IPS-11a (cell line): ENCODE measurements at regions not wholly inside any gene's neighbourhood (a gene's known extent, or its start where the extent isn't known, plus 50 kb on each side); places are given as distances from the start of the nearest gene placed in this dataset.

Experiments
- H3K4me3 ChIP-seq: one replicate; pipeline ENCODE4 v1.5.1; 2013; ENCODE audit warnings: low read depth, low read length, control low read depth

GRCh38 chr5:175388531-175388930 lies 55.5 kb downstream of the DRD1 start:
- H3K4me3 ChIP-seq: no peak overlapping the region

DNA sequence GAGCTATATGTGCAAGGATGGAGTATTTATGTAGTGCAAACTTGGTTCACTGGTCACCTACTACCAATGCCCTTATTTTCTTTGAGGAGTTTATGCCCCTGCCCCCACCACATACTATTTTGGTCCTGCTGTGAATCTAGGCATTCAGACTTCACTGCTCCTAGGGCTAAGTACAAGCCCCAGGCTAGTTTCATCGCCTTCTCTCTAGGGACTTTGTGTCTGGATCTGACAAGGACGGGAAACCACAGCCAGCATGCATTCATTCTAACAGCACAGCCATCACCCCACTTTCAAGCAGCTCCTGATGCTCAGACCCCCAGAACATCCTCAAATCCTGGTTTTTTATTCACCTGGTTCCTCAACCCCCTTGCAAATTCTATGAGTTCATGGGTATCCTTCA lies 56.8 kb downstream of the DRD1 start:
- no peak overlapping the region for H3K4me3 ChIP-seq

DNA sequence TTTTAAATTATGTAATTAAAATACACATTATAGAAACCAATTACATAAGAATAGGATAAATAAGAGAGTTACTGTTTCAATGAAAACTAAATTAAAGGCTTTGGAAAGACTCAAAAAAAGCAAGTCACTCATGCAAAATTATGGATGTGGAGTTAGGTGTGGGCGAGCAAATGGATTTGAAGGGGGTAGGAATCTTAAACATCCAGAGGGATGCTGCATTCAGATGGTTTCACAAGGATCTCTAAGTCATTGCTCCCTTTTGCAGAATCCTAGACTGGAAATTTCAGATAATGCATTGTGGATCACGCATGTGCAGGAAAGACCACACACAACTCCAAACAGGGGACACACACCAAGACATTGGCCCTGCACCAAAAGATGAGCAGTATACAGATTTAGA lies 57.5 kb downstream of the DRD1 start:
- H3K4me3 ChIP-seq: no peak overlapping the region

DNA sequence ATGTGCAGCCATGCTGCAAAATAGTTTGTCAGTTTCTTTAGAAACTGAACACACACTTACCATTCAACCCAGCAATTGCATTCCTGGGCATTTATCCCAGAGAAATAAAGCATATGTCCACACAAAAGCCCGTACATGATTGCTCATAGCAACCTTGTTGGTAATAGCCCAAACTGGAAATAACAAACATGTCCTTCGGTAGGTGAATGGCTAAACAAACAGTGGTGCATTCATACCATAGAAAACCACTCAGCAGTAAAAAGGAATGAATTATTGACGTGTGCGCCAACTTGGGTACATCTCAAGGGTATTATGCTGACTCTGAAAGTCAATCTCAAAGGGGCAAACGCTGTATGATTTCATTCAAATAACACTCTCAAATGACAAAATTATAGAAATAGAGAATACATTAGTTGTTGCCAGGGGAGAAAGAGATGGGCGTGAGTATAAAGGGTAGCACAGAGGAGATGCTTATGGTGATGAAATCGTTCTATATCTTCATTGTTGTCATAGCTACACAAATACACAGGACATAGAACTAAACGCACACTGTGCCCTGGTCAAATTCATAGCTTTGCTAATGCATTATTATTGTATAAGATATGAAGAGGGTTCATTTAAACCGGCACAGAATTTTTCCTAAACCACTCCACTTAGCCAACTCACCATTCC lies 58.2 kb downstream of the DRD1 start:
- H3K4me3 ChIP-seq: no peak overlapping the region

DNA sequence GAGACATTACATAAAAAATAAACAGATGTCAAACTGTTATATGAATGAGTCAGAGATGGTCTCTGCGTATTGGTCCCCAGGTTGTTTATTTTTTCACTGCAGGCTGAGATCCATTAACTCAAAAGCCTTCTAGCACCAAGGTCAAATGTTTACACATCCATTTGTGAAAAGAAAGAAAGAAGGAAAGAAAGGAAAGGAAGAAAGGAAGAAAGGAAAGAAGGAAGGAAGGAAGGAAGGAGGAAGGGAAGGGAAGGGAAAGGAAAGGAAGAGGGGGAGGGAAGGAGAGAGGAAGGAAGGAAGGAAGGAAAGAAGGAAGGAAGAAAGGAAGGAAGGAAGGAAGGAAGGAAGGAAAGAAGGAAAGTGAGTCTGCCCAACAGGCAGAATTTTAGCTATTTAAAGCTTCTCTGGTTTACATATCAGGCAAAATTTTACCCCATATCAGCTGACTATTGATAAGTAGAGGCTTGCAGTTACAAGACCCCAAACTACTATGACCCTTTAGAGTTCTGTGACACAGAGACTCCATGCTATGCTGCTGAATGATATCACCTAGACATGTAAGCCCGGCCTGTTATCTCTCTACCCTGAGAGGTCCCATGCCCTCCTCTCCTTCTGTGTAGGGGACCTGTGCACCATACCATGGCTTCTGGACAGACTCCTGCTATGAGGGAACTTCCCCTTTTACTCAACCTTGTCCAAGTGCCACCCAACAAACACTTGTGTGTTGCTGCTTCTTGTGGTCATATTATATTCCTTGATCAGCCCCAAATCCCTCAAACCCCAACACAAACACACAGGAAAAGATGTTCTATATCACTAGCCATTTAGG lies 59.0 kb downstream of the DRD1 start:
- no peak overlapping the region for H3K4me3 ChIP-seq

GRCh38 chr5:175383350-175383749 lies 60.6 kb downstream of the DRD1 start:
- no peak overlapping the region for H3K4me3 ChIP-seq

- no peak overlapping the region for H3K4me3 ChIP-seq
These were observed 61.8 kb downstream of the DRD1 start for GRCh38 chr5:175382171-175382570.

DNA sequence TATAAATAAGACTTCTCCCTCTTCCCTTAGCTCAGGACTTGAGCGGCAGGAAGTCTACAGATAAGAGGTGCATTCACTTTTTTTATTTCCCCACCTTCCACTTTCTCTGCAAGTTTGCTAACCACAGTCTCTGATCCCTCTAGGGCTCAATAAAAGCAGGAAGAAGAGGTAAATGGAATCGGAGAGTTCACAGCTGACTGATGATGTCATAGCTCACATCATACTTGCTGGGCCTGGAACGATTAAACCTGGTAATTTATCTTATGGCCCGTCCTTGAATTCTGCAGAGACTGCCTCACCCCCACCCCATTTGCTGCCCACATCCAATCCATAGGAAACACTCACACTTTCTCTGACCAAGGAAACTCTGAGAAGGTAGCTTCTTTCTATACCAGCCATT lies 62.9 kb downstream of the DRD1 start:
- H3K4me3 ChIP-seq: no peak overlapping the region

DNA sequence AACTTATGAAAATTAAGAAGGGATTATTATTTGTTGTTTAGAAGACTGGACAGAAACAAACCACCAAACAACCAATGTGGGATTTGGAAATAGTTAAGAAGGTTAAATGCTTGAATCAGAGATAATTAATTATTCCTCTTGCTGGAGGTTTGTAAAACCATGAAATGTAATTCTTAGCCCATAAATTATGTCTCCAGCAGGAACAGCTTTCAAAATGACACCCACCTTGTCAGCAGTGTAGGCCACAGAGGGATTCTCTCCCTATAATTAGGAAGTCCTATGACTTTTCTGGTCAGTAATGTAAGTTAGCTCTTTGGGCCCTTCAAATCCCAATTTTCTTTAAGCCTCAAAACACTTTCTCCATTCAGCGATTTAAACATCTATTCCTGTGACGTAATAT lies 63.3 kb downstream of the DRD1 start:
- H3K4me3 ChIP-seq: no peak overlapping the region

DNA sequence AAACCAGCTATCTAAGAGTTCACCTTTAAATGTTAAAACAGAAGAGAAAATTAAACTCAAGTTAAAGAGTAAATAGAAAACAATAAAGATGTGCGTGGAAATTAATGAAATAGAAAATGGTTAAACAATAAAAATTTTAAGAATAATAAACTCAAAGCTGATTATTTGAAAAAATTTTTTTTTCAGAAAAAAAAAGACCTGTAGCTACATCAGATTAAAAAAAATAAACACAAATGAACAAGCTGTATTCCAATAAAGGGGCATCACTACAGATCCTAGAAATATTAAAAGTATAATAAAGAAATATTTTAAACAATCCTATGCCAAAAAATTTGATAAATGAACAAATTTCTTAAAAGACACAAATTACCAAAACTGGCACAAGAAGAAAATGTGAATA lies 64.1 kb downstream of the DRD1 start:
- no peak overlapping the region for H3K4me3 ChIP-seq

DNA sequence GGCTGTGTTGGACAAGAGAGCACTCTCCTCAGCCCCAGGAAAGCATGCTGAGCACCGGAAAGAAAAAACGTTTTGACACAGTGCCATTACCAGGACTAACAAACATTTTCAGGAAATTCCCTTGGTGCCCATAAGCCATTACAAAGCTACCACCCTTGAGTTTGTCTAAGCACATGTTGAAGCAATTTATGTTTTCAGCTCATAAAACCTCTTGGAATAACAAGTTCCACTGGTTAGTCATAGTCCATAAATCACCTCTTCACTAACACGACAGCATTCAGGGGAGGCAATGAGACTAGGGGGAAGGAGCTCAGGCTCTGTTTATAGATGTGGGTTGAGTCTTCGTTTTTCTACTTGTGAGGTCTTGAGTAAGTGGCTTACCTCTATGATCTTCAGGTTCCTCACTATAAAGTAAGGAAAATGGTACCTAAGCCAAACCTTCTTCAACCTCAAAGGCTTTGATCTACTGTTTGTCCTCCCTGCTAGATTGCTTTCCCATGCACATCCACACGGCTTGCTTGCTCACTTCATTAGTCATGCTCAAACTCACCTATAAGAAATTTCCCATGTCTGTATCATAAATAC lies 65.4 kb downstream of the DRD1 start:
- no peak overlapping the region for H3K4me3 ChIP-seq

- H3K4me3 ChIP-seq: no peak overlapping the region
These were observed 66.2 kb downstream of the DRD1 start for GRCh38 chr5:175377816-175378215.

DNA sequence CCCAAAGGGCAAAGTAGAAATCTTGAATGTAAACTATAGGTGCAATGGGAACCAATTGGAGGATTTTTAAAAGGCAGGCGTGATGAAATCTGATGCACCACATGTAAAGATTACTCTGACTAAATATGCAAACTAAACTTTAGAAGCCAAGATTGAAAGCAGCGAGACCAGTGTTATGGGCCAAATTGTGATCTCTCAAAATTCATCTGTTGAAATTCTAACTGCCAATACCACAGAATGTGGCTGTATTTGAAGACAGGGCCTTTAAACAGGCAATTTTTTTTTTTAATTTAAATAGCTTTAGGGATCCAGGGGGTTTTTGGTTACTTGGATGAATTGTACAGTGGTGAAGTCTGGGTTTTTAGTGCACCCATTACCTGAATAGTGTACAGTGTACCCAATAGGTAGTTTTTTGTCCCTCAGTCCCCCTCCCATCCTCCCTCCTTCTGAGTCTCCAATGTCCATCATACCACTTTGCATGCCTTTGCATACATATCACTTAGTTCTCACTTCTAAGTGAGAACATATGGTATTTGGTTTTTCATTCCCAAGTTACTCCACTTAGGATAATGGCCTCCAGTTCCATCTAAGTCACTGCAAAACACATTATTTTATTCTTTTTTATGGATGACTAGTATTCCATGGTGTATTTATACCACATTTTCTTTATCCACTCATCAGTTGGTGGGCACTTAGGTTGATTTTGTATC lies 69.7 kb downstream of the DRD1 start:
- H3K4me3 ChIP-seq: no peak overlapping the region

DNA sequence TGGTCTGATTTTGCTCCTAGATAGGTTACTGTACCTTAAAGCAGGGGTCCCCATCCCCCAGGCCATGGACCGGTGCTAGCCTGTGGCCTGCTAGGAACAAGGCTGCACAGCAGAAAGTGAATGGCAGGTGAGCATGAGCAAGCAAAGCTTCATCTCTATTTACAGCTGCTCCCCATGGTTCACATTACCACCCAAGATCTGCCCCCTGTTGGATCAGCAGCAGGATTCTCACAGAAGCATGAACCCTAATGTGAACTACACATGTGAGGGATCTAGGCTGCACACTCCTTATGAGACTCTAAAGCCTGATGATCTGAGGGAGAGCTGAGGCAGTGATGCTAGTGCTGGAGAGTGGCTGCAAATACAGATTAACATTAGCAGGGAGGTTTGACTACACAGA lies 78.1 kb downstream of the DRD1 start:
- H3K4me3 ChIP-seq: no peak overlapping the region

DNA sequence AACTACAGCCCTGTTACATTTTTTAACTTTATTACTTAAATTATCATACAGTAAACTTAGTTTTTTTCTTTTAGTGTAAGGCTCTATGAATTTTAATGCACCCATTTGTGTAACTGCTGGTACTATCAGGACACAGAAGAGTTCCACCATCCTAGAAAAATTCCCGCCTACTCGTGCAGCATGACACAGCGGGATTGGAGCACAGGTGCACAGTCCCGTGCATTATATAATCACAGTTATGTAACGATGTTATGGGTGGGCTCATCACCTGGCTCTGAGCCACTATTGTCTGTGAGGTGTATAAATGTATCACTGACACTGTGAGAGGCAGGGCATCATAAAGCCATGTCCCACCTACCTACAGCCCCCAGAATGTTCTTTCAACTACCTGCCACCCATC lies 80.7 kb downstream of the DRD1 start:
- no peak overlapping the region for H3K4me3 ChIP-seq

DNA sequence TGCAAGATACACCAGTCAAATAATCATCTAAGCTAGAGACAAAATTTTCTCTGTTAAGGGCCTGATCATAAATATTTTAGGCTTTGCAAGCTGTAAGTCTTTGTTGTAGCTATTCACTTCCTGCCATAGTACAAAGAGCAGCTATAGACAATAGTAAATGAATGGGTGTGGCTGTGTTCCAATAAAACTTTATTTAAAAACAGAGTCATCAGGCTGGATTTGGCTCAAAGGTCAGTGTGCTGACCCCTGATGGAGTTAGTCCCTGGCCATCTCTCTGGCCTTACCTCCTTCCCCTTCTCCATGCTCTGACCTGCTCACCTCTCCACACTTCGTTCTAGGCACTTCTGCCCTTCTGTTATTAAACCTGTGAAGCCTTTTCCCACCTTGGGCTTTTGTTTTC lies 86.0 kb downstream of the DRD1 start:
- H3K4me3 ChIP-seq: no peak overlapping the region

- no peak overlapping the region for H3K4me3 ChIP-seq
These were observed 87.6 kb downstream of the DRD1 start for GRCh38 chr5:175356428-175356827.

- H3K4me3 ChIP-seq: no peak overlapping the region
These were observed 89.0 kb downstream of the DRD1 start for GRCh38 chr5:175354964-175355363.

DNA sequence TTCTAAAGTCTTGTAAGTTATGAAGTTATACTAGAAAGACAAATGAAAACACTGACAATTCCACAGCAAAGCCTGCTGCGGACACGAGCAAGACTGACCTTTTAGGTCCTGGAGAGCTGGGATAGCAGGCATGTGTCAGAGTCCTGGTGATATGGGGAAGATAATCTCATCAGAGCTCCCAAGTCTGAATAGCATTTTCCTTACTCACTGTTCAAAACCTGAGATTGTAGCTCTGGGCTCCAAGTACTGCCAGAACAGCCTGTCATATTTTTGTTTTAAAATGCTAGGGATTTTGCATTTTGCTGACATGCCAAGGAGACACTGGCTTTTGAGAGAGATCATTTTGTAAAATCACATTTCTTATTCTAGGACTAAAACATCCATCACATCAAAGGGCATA lies 90.1 kb downstream of the DRD1 start:
- no peak overlapping the region for H3K4me3 ChIP-seq

- no peak overlapping the region for H3K4me3 ChIP-seq
These were observed 91.9 kb downstream of the DRD1 start for GRCh38 chr5:175351897-175352590.

- H3K4me3 ChIP-seq: no peak overlapping the region
These were observed 92.9 kb downstream of the DRD1 start for GRCh38 chr5:175351126-175351525.
